Fibroblast of peridontal ligament (primary cell): ENCODE measurements at regions not wholly inside any gene's neighbourhood (a gene's known extent, or its start where the extent isn't known, plus 50 kb on each side); places are given as distances from the start of the nearest gene placed in this dataset.
"Not testable (repeated sequence)": the region's sequence is repeated elsewhere in the genome, so short reads cannot be mapped to it uniquely, and the experiment has no call there.

ENCODE experiments used
- DNase-seq: peaks from one replicate; pipeline ENCODE4 v3.0.0-alpha.2; 2010; ENCODE audit errors: extremely low read depth

DNA sequence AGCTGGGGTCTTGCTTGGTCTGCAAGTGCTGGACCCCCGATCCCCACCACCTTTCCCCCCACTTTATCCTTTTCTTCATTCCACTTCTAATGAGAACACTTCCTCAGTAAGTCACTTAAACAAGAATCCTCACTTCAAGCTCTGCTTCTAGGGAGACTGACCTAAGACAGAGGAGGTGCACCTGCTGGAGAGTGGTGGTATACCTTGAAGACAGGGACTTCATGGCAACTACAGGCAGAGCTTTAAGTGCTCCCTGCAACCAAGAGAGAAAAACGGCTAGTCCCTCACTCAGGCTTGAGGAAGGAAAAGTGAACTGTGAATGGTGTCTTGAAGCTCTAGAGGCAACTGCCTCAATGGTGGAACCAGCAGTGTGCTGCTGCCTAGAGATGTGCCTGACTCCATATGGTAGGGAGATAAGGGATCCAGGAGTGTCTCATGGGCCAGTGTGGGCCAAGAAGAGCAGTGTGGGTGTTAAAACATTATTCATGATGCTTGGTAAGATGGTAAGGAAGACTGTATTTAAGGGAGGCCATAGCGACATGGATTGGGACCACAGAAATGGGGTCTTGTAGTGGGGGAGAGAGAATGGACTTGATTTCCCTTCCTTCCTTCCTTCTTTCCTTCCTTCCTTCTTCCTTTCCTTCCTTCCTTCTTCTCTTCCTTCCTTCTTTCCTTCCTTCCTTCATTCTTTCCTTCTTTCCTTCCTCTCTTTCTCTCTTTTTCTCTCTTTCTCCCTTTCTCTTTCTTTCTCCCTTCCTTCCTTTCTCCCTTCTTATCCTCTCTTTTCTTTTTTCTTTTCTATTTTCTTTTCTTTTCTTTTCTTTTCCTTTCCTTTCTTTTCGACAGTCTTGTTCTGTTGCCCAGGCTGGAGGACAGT lies 96.2 kb upstream of the NAP1L1 start:
- DNase-seq: no peak

DNA sequence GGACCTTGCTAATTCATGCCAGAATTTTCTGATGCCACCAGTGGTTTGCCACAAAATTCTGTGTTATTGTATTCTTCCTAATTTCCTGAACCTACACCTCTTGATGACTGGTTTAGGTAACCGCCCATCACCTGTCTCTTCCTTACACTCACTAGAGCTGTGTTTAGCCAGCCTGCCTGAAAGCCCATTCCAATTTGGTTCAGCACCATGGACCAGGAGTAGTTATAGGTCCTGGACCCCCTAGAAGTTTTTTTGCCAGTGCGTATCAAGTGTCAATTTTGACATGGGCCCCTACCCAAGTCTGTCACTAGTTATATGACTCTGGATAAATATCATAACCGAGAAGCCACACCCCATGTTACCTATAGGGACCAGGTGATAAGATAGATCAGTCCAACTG lies 94.0 kb upstream of the NAP1L1 start:
- DNase-seq: no peak

GRCh38 chr12:76177821-76178220 lies 93.3 kb upstream of the NAP1L1 start:
- DNase-seq: no peak

- peak; percentile 32 for DNase-seq
These were observed 92.5 kb upstream of the NAP1L1 start for GRCh38 chr12:76176940-76177339.

- not testable (repeated sequence) for DNase-seq
These were observed 91.5 kb upstream of the NAP1L1 start for GRCh38 chr12:76175946-76176345.

DNA sequence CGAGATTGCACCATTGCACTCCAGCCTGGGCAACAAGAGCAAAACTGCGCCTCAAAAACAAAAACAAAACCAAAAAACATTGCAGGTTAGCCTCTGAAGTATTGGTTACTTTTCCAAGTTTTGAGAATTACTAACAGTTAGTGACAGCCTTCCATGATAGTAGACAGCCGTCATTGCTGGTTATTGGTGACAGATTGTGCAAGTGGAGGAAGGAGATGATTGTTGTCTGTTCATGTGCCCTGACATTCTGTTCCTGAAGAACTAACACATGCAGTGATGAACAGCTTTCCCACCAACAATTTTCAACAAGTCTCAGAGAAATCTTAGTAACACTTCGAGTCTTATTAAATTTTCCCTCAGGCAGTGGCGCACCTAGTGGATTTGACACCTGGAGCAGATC lies 89.3 kb upstream of the NAP1L1 start:
- no peak for DNase-seq

- peak; percentile 79 for DNase-seq
These were observed 74.2 kb upstream of the NAP1L1 start for GRCh38 chr12:76158518-76159321.

DNA sequence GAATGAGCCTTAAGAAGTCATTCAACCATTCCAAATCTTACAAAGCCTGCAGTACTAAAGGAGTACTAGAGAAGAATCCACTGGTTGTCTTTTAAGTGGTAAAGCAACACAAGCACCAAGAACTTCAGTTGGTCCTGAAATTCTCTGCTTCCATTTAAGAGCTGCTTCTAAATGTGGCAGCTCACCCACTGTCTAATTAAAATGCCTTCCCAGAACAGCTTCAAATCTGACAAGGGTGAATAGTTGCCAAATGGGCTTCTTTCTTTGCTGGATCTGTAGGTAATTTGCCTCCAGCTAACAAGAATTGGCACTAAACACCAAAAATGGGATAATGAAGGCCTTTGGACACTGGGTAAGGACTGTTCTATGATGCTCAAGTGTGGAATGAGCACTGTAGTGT lies 72.2 kb upstream of the NAP1L1 start:
- DNase-seq: no peak

GRCh38 chr12:76156314-76156713 lies 71.8 kb upstream of the NAP1L1 start:
- DNase-seq: no peak

DNA sequence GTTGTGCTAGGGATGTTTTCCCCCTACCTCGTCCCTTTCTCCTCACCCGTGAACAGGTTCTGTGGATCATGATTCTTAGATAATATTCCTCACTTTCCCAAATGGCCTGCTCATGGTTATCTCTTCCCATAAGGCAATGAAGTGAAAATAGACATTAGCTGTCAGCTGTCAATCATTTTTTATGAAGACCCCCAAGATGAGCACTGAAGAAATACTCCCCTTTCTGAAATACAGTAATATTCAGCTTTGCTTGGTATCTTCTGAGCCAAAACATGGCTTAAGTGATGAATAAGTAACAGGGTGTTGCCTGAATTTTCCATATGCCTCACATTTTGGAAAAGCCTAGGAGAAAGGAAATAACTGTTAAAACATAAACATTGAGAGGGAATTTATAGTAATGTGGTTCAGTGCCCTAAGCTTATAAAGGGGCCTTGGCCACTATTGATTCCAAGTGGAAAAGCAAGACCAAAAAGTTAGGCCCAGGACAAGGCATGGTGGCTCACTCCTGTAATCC lies 70.7 kb upstream of the NAP1L1 start:
- peak; percentile 13 for DNase-seq

DNA sequence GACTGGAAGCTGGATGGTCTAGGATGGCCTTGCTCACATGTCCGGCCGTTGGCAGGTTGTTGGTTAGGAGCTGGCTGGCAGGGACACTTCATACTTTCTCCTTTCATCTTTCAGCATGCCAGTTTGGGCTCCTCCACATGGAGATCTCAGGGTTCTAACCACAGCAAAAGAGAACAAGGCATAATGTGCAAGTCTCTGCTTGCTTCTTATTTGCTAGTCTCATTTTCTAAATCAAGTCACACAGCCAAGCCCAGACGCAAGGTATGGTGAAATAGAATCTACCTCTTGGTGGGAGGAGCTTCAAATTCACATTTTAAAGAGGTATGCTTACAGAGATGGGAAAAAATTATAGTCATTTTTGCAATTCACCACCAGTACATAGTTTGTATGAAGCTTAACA lies 69.1 kb upstream of the NAP1L1 start:
- DNase-seq: no peak

- no peak for DNase-seq
These were observed 67.8 kb upstream of the NAP1L1 start for GRCh38 chr12:76152181-76152807.

DNA sequence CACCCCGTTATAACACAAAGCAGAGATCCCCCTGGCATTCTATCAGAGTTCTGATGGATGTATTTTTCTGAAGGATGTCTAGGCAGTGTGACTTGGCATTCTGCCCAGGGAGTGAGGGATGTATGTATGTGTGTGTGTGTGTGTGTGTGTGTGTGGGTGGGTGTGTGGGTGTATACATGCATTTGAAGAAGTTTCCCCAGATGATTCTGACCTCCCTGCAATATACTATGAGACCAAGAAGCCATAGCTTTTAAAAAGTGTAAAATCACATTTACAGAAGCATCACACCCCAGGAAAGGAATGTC lies 59.7 kb upstream of the NAP1L1 start:
- peak; percentile 31 for DNase-seq

DNA sequence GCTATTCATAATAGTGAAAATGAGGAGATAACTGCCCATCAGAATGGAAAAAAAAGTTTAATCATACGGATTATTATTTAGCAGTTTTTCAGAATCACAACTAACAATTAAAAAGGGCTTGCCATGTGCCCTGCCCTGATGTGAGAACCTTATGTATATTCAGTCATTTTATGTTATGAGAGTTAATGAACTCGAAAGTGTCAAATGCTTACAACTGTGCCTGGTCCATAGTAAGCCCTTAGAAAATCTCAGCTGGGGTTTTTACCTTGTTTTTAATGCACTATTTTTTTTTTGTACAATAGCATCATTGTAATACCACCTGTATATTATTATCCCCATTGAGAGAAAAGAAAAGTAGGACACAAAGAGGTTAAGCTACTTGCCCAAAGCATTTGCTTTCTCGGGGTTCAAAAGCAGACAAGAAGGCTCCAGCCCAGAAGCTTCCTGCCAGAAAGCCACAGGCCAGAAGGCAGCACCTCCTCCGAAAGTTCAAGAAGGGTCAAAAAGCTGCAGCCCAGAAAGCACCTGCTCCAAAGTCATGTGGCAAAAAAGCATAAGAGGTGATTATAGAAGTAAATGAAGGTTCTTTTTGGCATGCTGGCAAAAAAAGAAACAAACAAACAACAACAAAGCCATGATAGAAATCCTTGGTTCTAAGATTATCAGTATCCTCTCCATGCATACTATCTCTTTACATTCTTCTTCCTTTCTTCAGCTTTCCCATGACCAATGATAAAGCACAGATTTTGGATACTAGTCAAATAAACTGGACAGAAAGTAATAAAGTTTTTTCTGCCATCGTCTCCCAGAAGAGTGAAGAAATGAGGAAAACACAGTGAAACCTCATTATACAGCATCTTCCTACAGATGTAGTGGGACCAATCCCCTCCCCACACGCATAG lies 59.1 kb upstream of the NAP1L1 start:
- no peak for DNase-seq

DNA sequence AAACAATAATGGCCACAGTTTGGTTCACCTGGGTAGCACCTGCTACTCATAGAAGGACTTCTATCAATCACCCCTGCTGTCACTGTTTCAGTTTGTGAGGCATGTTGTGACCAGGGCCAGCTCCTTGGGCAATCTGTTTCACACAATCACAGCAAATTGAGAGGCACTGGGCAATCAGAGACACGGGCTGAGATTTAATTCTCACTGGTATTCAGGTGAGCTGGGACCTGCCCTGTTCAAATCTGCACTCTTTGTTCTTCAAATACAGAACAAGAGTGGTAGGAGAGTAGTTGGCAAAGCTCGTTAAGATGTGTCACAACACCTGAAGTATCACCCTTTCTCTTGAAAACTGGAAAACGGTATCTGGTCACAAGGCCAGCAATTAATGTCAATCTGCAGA lies 57.8 kb upstream of the NAP1L1 start:
- DNase-seq: no peak

DNA sequence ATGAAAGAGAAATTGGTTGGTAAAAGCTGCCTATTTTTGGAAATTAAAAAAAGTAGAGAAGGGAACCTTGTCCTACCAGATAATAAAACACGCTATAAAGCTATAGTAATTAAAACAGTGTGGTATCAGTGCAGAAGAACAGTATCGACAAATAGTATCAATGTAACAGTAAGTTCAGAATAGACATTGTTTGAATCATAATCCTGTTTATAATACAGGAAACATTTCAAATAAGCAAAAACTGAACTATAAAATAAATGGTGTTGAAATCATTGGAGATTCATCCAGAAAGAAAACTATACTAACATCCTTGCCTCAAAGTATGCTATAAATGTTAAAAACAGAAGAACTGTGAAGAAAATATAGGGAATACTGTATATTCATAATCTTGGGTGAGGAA lies 54.2 kb upstream of the NAP1L1 start:
- DNase-seq: no peak

DNA sequence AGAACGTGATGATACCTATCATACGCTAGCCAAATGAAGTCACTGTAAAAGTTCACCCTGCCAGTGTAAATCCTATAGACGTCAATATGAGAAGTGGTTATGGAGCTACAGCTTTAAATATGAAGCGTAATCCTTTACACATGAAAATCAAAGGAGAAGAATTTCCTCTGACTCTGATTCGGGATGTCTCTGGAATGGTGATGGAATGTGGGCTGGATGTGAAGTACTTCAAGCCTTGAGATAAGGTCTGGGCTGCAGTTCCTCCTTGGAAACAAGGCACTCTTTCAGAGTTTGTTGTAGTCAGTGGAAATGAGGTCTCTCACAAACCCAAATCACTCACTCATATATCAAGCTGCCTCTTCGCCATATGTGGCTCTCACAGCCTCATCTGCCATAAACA lies 53.1 kb upstream of the NAP1L1 start:
- DNase-seq: no peak

DNA sequence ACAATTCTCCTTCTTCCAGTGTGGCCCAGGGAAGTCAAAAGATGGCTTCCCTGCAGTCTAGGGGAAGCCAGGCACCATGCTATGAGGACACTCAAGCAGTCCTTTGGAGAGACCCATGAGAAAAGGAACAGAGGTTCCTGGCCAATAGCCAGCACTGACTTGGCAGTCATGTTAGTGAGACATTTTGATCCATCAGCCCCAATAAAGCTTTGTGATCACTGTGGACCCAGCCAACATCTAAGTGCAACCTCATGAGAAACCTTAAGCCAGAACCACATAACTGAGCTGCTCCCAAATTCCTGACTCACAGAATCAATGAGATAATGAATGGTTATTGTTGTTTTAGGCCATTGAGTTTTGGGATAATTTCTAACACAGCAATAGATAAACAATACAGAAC lies 51.0 kb upstream of the NAP1L1 start:
- DNase-seq: peak; percentile 16
